Activated B cell treated with CpG ODN at 0.5 μM for 24 hours (primary cell): ENCODE measurements at regions not wholly inside any gene's neighbourhood (a gene's known extent, or its start where the extent isn't known, plus 50 kb on each side); places are given as distances from the start of the nearest gene placed in this dataset.

Experiments used
- ATAC-seq: fragments of 200-7000 bp; cut with Tn5 transposase; one replicate; pipeline ENCODE4 v1.10.0; 2021; ENCODE audit warnings: low read depth, mild to moderate bottlenecking, moderate library complexity
- CTCF ChIA-PET: fragments of 350-600 bp; sonication (Branson Sonifier 250); formaldehyde crosslinking; loops from one replicate; lab custom pipeline; 2021; ENCODE audit warnings: antibody characterized with exemption; lab: Charles Lee
- POLR2A ChIA-PET: fragments of 350-600 bp; sonication (Branson Sonifier 250); formaldehyde crosslinking; loops from one replicate; lab custom pipeline; 2021; ENCODE audit warnings: antibody characterized with exemption; lab: Charles Lee
- DNase-seq: peaks from one replicate; pipeline ENCODE4 v3.0.0; 2022
- H3K27ac Mint-ChIP-seq: one replicate; pipeline ENCODE4 v1.8.0; 2020; ENCODE audit warnings: mixed read lengths
- H3K27me3 Mint-ChIP-seq: one replicate; pipeline ENCODE4 v1.8.0; 2021; ENCODE audit warnings: mixed read lengths
- H3K36me3 Mint-ChIP-seq: one replicate; pipeline ENCODE4 v1.8.0; 2021; ENCODE audit warnings: low read depth, mixed read lengths
- H3K4me1 Mint-ChIP-seq: one replicate; pipeline ENCODE4 v1.8.0; 2021; ENCODE audit warnings: mixed read lengths
- H3K4me3 Mint-ChIP-seq: one replicate; pipeline ENCODE4 v1.8.0; 2020; ENCODE audit warnings: mild to moderate bottlenecking, mixed read lengths
- H3K9me3 Mint-ChIP-seq: one replicate; pipeline ENCODE4 v1.8.0; 2020; ENCODE audit warnings: mixed read lengths
- intact Hi-C: fragments of 100-400 bp; cut with micrococcal nuclease; formaldehyde crosslinking; loops from one replicate; pipeline ENCODE4 v1.15.1; 2024
- TF ChIP-seq, protein P1 (sequence below): fragments of 200-600 bp; IDR thresholded peaks from one replicate; pipeline ENCODE4 v1.8.0; 2022; ENCODE audit warnings: antibody characterized with exemption, mild to moderate bottlenecking

DNA sequence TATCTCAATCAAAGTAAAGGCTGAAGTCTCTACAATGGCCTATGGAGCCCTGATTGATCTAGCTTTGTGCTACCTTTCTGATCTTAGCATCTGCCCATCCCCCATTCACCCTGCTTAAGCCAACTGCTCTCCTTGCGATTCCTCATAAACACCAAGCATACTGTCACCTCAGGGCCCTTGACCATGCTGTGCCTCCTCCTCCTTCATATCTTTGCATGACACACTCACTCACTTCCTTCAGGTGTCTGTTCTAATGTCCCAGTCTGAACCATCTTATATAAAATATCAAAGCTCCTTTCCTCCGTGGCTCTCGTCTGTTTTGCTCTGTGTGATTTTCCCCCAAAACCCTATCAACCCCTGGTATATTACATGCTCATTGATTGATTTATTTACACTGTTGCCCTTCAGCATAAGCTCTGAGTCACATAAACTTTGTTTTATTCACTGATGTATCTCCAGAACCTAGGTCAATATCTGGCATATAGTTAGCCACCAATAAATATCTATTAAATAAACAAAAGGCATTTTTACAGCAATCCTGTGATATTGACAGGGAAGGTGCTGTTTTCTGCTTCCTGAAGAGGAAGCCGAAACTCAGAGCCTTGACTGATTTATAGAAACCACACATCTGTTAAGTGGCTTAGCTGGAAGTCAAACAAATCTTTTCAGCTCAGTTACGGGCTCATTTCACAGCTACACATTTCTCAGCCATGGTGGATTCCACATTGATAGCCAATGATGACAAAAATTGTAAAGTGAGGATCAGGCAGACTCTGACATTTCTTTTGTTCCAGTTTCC, 103.6 kb downstream of the BOD1 start:
- H3K36me3 Mint-ChIP-seq = no peaks in the 10 kb centered on the region
- peaks cover 2% of the 10 kb centered on the region for H3K9me3 Mint-ChIP-seq
- ChIA-PET CTCF (no interaction called here), POLR2A (no interaction called here)
- H3K27me3 Mint-ChIP-seq = peaks cover 21% of the 10 kb centered on the region
- H3K4me3 Mint-ChIP-seq = no peak overlapping the region
- TF ChIP-seq, protein P1, sequence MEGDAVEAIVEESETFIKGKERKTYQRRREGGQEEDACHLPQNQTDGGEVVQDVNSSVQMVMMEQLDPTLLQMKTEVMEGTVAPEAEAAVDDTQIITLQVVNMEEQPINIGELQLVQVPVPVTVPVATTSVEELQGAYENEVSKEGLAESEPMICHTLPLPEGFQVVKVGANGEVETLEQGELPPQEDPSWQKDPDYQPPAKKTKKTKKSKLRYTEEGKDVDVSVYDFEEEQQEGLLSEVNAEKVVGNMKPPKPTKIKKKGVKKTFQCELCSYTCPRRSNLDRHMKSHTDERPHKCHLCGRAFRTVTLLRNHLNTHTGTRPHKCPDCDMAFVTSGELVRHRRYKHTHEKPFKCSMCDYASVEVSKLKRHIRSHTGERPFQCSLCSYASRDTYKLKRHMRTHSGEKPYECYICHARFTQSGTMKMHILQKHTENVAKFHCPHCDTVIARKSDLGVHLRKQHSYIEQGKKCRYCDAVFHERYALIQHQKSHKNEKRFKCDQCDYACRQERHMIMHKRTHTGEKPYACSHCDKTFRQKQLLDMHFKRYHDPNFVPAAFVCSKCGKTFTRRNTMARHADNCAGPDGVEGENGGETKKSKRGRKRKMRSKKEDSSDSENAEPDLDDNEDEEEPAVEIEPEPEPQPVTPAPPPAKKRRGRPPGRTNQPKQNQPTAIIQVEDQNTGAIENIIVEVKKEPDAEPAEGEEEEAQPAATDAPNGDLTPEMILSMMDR = no peak
- ATAC-seq (no peak), DNase-seq (no peak)
- no peak overlapping the region for H3K27ac Mint-ChIP-seq
- no peaks in the 10 kb centered on the region for H3K4me1 Mint-ChIP-seq
- intact Hi-C loops = no loop called here

DNA sequence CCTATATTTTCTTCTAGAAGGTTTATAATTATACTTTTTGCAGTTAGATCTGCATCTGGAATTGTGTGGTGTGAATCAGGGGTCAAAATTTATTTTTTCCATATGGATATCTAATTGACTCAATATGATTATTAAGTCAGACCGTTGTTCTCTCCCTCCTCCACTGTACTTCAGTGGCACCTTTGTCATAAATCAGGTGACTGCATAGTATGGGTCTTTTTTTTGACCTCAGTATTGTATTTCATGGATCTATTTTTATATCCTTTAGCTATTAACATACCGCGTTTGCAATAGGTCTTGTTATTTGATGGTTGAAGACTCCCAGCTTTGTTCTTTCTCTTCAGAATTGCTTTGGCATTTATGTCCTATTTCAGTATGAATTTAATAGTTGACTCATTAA, 107.4 kb downstream of the BOD1 start:
- intact Hi-C loops = no loop called here
- DNase-seq (no peak), ATAC-seq (no peak)
- no peaks in the 10 kb centered on the region for H3K4me1 Mint-ChIP-seq
- peaks cover 4% of the 10 kb centered on the region for H3K9me3 Mint-ChIP-seq
- no peaks in the 10 kb centered on the region for H3K36me3 Mint-ChIP-seq
- TF ChIP-seq, protein P1 = no peak
- peaks cover 21% of the 10 kb centered on the region for H3K27me3 Mint-ChIP-seq
- ChIA-PET CTCF (no interaction called here), POLR2A (no interaction called here)
- H3K27ac Mint-ChIP-seq = no peak overlapping the region
- no peak overlapping the region for H3K4me3 Mint-ChIP-seq

DNA sequence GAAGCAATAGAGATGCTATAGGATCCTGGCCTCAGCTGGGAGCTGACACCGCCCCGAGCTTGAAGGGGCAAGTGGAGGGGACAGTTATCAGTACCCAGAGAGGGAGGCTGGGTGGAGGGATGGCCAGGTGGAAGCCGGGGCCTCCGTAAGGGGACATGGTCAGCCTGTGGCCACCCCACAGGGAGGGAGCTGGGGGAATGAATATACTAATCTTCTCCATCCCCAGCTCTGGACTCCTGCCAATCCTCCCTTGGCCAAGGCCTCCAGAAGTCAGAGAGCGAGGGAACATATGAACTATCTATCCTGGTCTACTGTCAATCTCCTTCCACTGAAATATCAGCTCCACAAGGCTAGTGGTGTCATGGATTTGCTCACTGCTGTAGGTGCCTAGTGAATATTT, 109.3 kb downstream of the BOD1 start:
- TF ChIP-seq, protein P1 = no peak
- CTCF ChIA-PET = no interaction called here
- Mint-ChIP-seq H3K9me3 (peaks cover 4% of the 10 kb centered on the region), H3K27me3 (peaks cover 14% of the 10 kb centered on the region), H3K27ac (no peak overlapping the region), H3K4me1 (no peaks in the 10 kb centered on the region), H3K4me3 (no peak overlapping the region), H3K36me3 (no peaks in the 10 kb centered on the region)
- POLR2A ChIA-PET = no interaction called here
- intact Hi-C loops = no loop called here
- no peak for ATAC-seq
- DNase-seq = no peak

DNA sequence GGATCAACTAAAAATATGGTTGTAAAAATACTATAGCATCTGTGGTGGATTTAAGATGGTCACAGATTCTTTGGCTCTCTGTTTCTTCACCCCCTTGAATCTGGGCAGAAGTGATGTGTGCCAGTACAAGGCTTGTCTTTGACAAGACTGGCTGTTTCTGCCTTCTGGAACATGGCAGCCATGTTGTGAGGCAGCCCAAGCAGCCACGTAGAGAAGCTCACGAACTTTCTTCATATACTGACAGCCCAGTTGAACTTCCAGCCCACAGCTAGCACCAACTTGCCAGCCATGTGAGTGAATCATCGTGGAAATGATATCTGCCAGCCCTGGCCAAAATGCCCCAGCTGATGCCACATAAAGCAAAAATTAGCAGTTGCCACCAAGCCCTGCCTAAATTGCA, 110.8 kb downstream of the BOD1 start:
- Mint-ChIP-seq H3K4me1 (no peaks in the 10 kb centered on the region), H3K9me3 (peaks cover 4% of the 10 kb centered on the region), H3K27me3 (peaks cover 9% of the 10 kb centered on the region), H3K27ac (no peak overlapping the region), H3K4me3 (no peak overlapping the region), H3K36me3 (no peaks in the 10 kb centered on the region)
- ChIA-PET CTCF (no interaction called here), POLR2A (no interaction called here)
- intact Hi-C loops = no loop called here
- ATAC-seq = no peak
- no peak for DNase-seq
- TF ChIP-seq, protein P1 = no peak

DNA sequence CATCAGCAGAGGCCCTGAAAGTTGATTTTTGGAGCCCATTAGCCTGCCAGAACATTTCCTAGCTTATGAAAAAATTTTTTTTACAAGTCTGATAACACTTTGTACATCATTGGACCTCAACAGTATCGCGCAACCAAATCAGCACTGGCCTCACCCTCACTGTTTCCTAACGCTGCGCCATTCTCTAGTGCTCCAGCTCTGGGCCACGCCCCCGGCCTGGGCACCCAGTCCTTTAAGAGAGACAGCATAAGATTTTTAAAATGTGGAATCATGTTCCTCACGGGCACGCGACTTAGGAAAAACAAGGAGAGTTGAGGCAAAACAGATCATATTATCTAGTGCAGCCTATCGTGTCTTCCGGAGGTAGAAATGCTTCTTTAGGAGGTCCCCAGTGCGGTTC, 114.5 kb downstream of the BOD1 start:
- ChIA-PET CTCF (no interaction called here), POLR2A (no interaction called here)
- DNase-seq (no peak), ATAC-seq (no peak)
- Mint-ChIP-seq H3K36me3 (no peaks in the 10 kb centered on the region), H3K27ac (no peak overlapping the region), H3K27me3 (peaks cover 6% of the 10 kb centered on the region), H3K4me3 (no peak overlapping the region), H3K4me1 (no peaks in the 10 kb centered on the region), H3K9me3 (peaks cover 4% of the 10 kb centered on the region)
- TF ChIP-seq, protein P1 = no peak
- intact Hi-C loops = no loop called here
